GM12878 (cell line): ENCODE measurements at regions not wholly inside any gene's neighbourhood (a gene's known extent, or its start where the extent isn't known, plus 50 kb on each side); places are given as distances from the start of the nearest gene placed in this dataset.

Source experiments
- ATAC-seq: fragments of 200-7000 bp; cut with Tn5 transposase; 3 replicates; pipeline ENCODE4 v1.9.1; 2020; ENCODE audit warnings: mild to moderate bottlenecking, moderate library complexity
- BruUV-seq: library from RNA; stranded (reverse); fragments of 400-500 nt; replicated peaks from 2 replicates; lab custom pipeline; 2021; lab: Mats Ljungman, UMichigan
- CTCF ChIA-PET: fragments of 300-600 bp; sonication (Branson Sonifier 250); formaldehyde crosslinking; extraction: SDS; loops from one replicate; lab custom pipeline; 2021; ENCODE audit warnings: inconsistent platforms; lab: Yijun Ruan, JAX
- POLR2A ChIA-PET: fragments of 350-600 bp; formaldehyde crosslinking; extraction: SDS; loops from one replicate; lab custom pipeline; 2021; ENCODE audit warnings: inconsistent platforms; lab: Charles Lee
- RAD21 ChIA-PET: fragments of 300-600 bp; sonication (Branson Sonifier 250); formaldehyde crosslinking; loops from one replicate; lab custom pipeline; 2023; ENCODE audit warnings: antibody characterized with exemption; ENCODE audit not compliant: unreplicated experiment; lab: Charles Lee
- SMC1A ChIA-PET: fragments of 300-600 bp; sonication (Branson Sonifier 250); formaldehyde crosslinking; loops from one replicate; lab custom pipeline; 2023; ENCODE audit not compliant: unreplicated experiment, uncharacterized antibody; lab: Charles Lee
- DNase-seq: peaks from one replicate; pipeline ENCODE4 v3.0.0-alpha.2; 2011; ENCODE audit warnings: low read depth, low spot score
- FAIRE-seq: peaks from 3 replicates; lab custom pipeline; 2011; peaks lifted over from hg19 to GRCh38; lab: Jason Lieb, UNC
- H2AFZ ChIP-seq: 2 replicates; pipeline ENCODE4 v1.6.0; 2011; ENCODE audit warnings: low read depth, low read length, control low read depth; ENCODE audit not compliant: control insufficient read depth
- H3K27ac ChIP-seq: 2 replicates; pipeline ENCODE4 v1.5.1; 2011; ENCODE audit warnings: control low read depth; ENCODE audit not compliant: control insufficient read depth, insufficient read depth
- H3K27me3 ChIP-seq, 2 experiments: replicated peaks in 1 of 2; 2 replicates each; pipeline versions ENCODE4 v1.6.0 to v1.6.1; 2011; ENCODE audit warnings: low read length in 1 of 2; ENCODE audit not compliant: control insufficient read depth in 2 of 2, insufficient read depth in 2 of 2
- H3K36me3 ChIP-seq, 2 experiments: 2 replicates each; pipeline ENCODE4 v1.5.1; 2011; ENCODE audit warnings: low read length in 1 of 2; ENCODE audit not compliant: control insufficient read depth in 2 of 2, insufficient read depth in 2 of 2
- H3K4me1 ChIP-seq: 2 replicates; pipeline ENCODE4 v1.6.1; 2011; ENCODE audit warnings: mild to moderate bottlenecking, low read length, moderate library complexity, mixed read lengths; ENCODE audit not compliant: control insufficient read depth, insufficient read depth
- H3K4me2 ChIP-seq: 2 replicates; pipeline ENCODE4 v1.6.0; 2011; ENCODE audit warnings: control low read depth; ENCODE audit not compliant: control insufficient read depth, insufficient read depth
- H3K4me3 ChIP-seq: fragments of 200-600 bp; sonication (generic); 2 replicates; pipeline ENCODE4 v1.5.1; 2016
- H3K79me2 ChIP-seq: 2 replicates; pipeline ENCODE4 v1.6.0; 2011; ENCODE audit warnings: low read length; ENCODE audit not compliant: control insufficient read depth, insufficient read depth
- H3K9ac ChIP-seq: 2 replicates; pipeline ENCODE4 v1.8.0; 2011; ENCODE audit warnings: low read length, control low read depth, mixed read lengths; ENCODE audit not compliant: control insufficient read depth, insufficient read depth
- H3K9me3 ChIP-seq: replicated peaks from 3 replicates; pipeline ENCODE4 v1.5.1; 2011; ENCODE audit warnings: mild to moderate bottlenecking, low read length; ENCODE audit not compliant: control insufficient read depth, insufficient read depth
- H4K20me1 ChIP-seq: 2 replicates; pipeline ENCODE4 v1.6.0; 2011; ENCODE audit not compliant: control insufficient read depth, insufficient read depth
- CBFB ChIP-seq: IDR thresholded peaks from 2 replicates; pipeline ENCODE4 v1.6.1; 2016; ENCODE audit warnings: antibody characterized with exemption, low read depth
- CBX5 ChIP-seq: sonication (generic); IDR thresholded peaks from 2 replicates; pipeline ENCODE4 v1.6.1; 2016; ENCODE audit warnings: low read depth, moderate library complexity, mild to moderate bottlenecking, inconsistent platforms
- EP300 ChIP-seq, 2 experiments: fragments of 150-350 bp in 1 of 2; IDR thresholded peaks; 2 replicates each; pipeline ENCODE4 v1.6.1; 2011 to 2012; ENCODE audit warnings: low read depth in 2 of 2, low read length in 2 of 2, borderline replicate concordance in 1 of 2, improper control_type of control experiment in 1 of 2, inconsistent platforms in 1 of 2; ENCODE audit not compliant: control insufficient read depth in 1 of 2
- GABPA ChIP-seq: IDR thresholded peaks from 2 replicates; pipeline ENCODE4 v1.6.1; 2014; ENCODE audit warnings: antibody characterized with exemption, low read depth, mild to moderate bottlenecking, inconsistent platforms
- HDAC6 ChIP-seq: fragments of 200-600 bp; sonication (generic); IDR thresholded peaks from one replicate; pipeline ENCODE4 v1.8.0; 2017; ENCODE audit warnings: antibody characterized with exemption; ENCODE audit not compliant: unreplicated experiment
- IRF3 ChIP-seq: fragments of 450-650 bp; IDR thresholded peaks from 2 replicates; pipeline ENCODE4 v1.6.1; 2014; ENCODE audit warnings: mild to moderate bottlenecking
- IRF5 ChIP-seq: fragments of 450-650 bp; IDR thresholded peaks from 2 replicates; pipeline ENCODE4 v1.6.1; 2017; ENCODE audit warnings: borderline replicate concordance
- JUNB ChIP-seq: IDR thresholded peaks from 2 replicates; pipeline ENCODE4 v1.6.1; 2016; ENCODE audit warnings: antibody characterized with exemption, mild to moderate bottlenecking
- MEF2B ChIP-seq: fragments of 450-650 bp; IDR thresholded peaks from 2 replicates; pipeline ENCODE4 v1.6.1; 2018; ENCODE audit warnings: mild to moderate bottlenecking, moderate library complexity; ENCODE audit not compliant: partially characterized antibody, poor library complexity, severe bottlenecking
- NFXL1 ChIP-seq: fragments of 450-650 bp; IDR thresholded peaks from 2 replicates; pipeline ENCODE4 v1.6.1; 2017; ENCODE audit warnings: antibody characterized with exemption, mild to moderate bottlenecking, borderline replicate concordance
- SIX5 ChIP-seq: IDR thresholded peaks from 2 replicates; pipeline ENCODE4 v1.6.1; 2011; ENCODE audit warnings: mild to moderate bottlenecking, low read depth, low read length, moderate library complexity; ENCODE audit not compliant: severe bottlenecking
- SMAD5 ChIP-seq: IDR thresholded peaks from 2 replicates; pipeline ENCODE4 v1.6.1; 2016; ENCODE audit warnings: antibody characterized with exemption, low read depth
- SUPT20H ChIP-seq: IDR thresholded peaks from 2 replicates; pipeline ENCODE4 v1.6.1; 2011; ENCODE audit warnings: low read depth, mild to moderate bottlenecking, low read length, moderate library complexity, borderline replicate concordance; ENCODE audit not compliant: control insufficient read depth
- ZNF274 ChIP-seq: IDR thresholded peaks from one replicate; pipeline ENCODE4 v1.8.0; 2011; ENCODE audit not compliant: insufficient read length, insufficient read depth
- WGBS: methylation state at CpG from one replicate; pipeline ENCODE4 v1.1.6; 2016; ENCODE audit warnings: low lambda C conversion rate; ENCODE audit not compliant: insufficient replicate concordance, insufficient coverage; ENCODE audit errors: missing lambda C conversion rate; 5-methylcytosine and 5-hydroxymethylcytosine counted together
- in situ Hi-C: fragments of 300-500 bp; cut with MboI; formaldehyde crosslinking; loops from 9 replicates; pipeline ENCODE4 v1.14.3; 2018; ENCODE audit warnings: mixed read lengths
- intact Hi-C: fragments of 100-400 bp; cut with micrococcal nuclease; formaldehyde crosslinking; loops from one replicate; pipeline ENCODE4 v1.14.2; 2022; ENCODE audit not compliant: unreplicated experiment
- TF ChIP-seq, protein P1 (sequence below): fragments of 450-650 bp; IDR thresholded peaks from 2 replicates; pipeline ENCODE4 v1.6.1; 2017; ENCODE audit warnings: mild to moderate bottlenecking
- TF ChIP-seq, protein P2 (sequence below): fragments of 450-650 bp; IDR thresholded peaks from 2 replicates; pipeline ENCODE4 v1.6.1; 2018; ENCODE audit warnings: mild to moderate bottlenecking, low read depth, moderate library complexity; ENCODE audit not compliant: partially characterized antibody
- TF ChIP-seq, protein P3 (sequence below): IDR thresholded peaks from 2 replicates; pipeline ENCODE4 v1.6.1; 2011; ENCODE audit warnings: mild to moderate bottlenecking, low read depth, low read length, moderate library complexity; ENCODE audit not compliant: insufficient replicate concordance

DNA sequence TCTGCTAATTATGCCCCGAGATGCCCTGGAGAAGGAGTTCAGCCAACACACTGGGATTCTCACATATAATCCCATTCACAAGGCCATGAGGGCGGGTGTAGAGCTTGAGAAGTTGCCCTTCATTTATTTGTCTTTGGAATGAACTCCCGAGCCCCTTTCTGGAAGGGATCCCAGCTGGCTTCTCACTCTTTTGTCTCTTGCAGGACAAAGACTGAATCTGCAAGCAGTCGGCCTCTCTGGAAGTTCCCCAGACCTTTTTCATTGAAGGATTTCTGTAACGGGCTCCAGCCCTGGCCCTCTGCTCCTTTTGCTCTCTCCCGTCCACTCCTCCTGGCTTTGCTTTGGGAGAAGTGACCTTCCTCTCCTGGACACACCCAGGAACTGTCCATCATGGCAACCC lies 163.3 kb upstream of the SFSWAP start:
- H4K20me1 ChIP-seq: no peaks in the 10 kb centered on the region
- H3K27me3 ChIP-seq: peaks cover 0 to 1% of the 10 kb centered on the region in 2 experiments; a peak in 2 of 4 replicates
- intact Hi-C loops: no loop called here
- no TSS peak for BruUV-seq
- no peaks in the 10 kb centered on the region for H3K79me2 ChIP-seq
- H3K4me2 ChIP-seq: no peak overlapping the region
- TF ChIP-seq EP300 (IDR thresholded peaks at IDR 0.05; ENCODE audit: borderline replicate concordance in 1 of 2, control insufficient read depth in 1 of 2, low read depth in 2 of 2, low read length in 2 of 2) (no peak), IRF5 (no peak), SIX5 (no peak), NFXL1 (no peak), CBFB (no peak), JUNB (no peak), GABPA (no peak), CBX5 (no peak), MEF2B (no peak), SMAD5 (no peak), ZNF274 (no peak), IRF3 (no peak), SUPT20H (no peak), HDAC6 (no peak)
- TF ChIP-seq, protein P1, sequence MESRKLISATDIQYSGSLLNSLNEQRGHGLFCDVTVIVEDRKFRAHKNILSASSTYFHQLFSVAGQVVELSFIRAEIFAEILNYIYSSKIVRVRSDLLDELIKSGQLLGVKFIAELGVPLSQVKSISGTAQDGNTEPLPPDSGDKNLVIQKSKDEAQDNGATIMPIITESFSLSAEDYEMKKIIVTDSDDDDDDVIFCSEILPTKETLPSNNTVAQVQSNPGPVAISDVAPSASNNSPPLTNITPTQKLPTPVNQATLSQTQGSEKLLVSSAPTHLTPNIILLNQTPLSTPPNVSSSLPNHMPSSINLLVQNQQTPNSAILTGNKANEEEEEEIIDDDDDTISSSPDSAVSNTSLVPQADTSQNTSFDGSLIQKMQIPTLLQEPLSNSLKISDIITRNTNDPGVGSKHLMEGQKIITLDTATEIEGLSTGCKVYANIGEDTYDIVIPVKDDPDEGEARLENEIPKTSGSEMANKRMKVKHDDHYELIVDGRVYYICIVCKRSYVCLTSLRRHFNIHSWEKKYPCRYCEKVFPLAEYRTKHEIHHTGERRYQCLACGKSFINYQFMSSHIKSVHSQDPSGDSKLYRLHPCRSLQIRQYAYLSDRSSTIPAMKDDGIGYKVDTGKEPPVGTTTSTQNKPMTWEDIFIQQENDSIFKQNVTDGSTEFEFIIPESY: no peak
- TF ChIP-seq, protein P2, sequence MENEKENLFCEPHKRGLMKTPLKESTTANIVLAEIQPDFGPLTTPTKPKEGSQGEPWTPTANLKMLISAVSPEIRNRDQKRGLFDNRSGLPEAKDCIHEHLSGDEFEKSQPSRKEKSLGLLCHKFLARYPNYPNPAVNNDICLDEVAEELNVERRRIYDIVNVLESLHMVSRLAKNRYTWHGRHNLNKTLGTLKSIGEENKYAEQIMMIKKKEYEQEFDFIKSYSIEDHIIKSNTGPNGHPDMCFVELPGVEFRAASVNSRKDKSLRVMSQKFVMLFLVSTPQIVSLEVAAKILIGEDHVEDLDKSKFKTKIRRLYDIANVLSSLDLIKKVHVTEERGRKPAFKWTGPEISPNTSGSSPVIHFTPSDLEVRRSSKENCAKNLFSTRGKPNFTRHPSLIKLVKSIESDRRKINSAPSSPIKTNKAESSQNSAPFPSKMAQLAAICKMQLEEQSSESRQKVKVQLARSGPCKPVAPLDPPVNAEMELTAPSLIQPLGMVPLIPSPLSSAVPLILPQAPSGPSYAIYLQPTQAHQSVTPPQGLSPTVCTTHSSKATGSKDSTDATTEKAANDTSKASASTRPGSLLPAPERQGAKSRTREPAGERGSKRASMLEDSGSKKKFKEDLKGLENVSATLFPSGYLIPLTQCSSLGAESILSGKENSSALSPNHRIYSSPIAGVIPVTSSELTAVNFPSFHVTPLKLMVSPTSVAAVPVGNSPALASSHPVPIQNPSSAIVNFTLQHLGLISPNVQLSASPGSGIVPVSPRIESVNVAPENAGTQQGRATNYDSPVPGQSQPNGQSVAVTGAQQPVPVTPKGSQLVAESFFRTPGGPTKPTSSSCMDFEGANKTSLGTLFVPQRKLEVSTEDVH: no peak
- TF ChIP-seq, protein P3, sequence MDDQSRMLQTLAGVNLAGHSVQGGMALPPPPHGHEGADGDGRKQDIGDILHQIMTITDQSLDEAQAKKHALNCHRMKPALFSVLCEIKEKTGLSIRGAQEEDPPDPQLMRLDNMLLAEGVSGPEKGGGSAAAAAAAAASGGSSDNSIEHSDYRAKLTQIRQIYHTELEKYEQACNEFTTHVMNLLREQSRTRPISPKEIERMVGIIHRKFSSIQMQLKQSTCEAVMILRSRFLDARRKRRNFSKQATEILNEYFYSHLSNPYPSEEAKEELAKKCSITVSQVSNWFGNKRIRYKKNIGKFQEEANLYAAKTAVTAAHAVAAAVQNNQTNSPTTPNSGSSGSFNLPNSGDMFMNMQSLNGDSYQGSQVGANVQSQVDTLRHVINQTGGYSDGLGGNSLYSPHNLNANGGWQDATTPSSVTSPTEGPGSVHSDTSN: no peak
- TF ChIP-seq, all 136 proteins: peak for 0
- H3K9ac ChIP-seq: no peak overlapping the region
- no peak overlapping the region for H3K27ac ChIP-seq
- DNase-seq (no peak), FAIRE-seq (no peak), ATAC-seq (no peak)
- H3K4me3 ChIP-seq: no peak overlapping the region
- no peaks in the 10 kb centered on the region for H3K4me1 ChIP-seq
- POLR2A ChIA-PET: no interaction called here
- H2AFZ ChIP-seq: no peak overlapping the region
- SMC1A ChIA-PET: no interaction called here
- RAD21 ChIA-PET: no interaction called here
- CTCF ChIA-PET: no interaction called here
- 5% methylated on average over 6 of the region's 6 CpGs for WGBS
- in situ Hi-C loops: no loop called here
- H3K9me3 ChIP-seq: no peaks in the 10 kb centered on the region
- H3K36me3 ChIP-seq: no peaks in the 10 kb centered on the region
